ENCODE measurements at regions not wholly inside any gene's neighbourhood (a gene's known extent, or its start where the extent isn't known, plus 50 kb on each side); places are given as distances from the start of the nearest gene placed in this dataset.
"Not testable (repeated sequence)": the region's sequence is repeated elsewhere in the genome, so short reads cannot be mapped to it uniquely, and the experiment has no call there.

- H3K4me3 Mint-ChIP-seq, H3K9me3 Mint-ChIP-seq, H3K27ac Mint-ChIP-seq, H3K36me3 Mint-ChIP-seq, H3K4me1 Mint-ChIP-seq, H3K27me3 Mint-ChIP-seq, DNase-seq: not testable (repeated sequence)
Observed at GRCh38 chr10:109809954-109810353, 113.4 kb downstream of the XPNPEP1 start.

GRCh38 chr10:109801191-109801590 lies 122.1 kb downstream of the XPNPEP1 start:
- not testable (repeated sequence) for H3K4me3 Mint-ChIP-seq, H3K4me1 Mint-ChIP-seq, H3K9me3 Mint-ChIP-seq, H3K27ac Mint-ChIP-seq, DNase-seq, H3K36me3 Mint-ChIP-seq
- peaks cover 25% of the 10 kb centered on the region for H3K27me3 Mint-ChIP-seq

- H3K9me3 Mint-ChIP-seq = no peaks in the 10 kb centered on the region
- no peaks in the 10 kb centered on the region for H3K36me3 Mint-ChIP-seq
- H3K4me1 Mint-ChIP-seq = no peaks in the 10 kb centered on the region
- H3K4me3 Mint-ChIP-seq = no peak overlapping the region
- no peak overlapping the region for H3K27ac Mint-ChIP-seq
- DNase-seq = no peak
- H3K27me3 Mint-ChIP-seq = peaks cover 6% of the 10 kb centered on the region
Observed at GRCh38 chr10:109790647-109791046, 132.7 kb downstream of the XPNPEP1 start.

- H3K4me1 Mint-ChIP-seq = no peaks in the 10 kb centered on the region
- no peak overlapping the region for H3K4me3 Mint-ChIP-seq
- peaks cover 9% of the 10 kb centered on the region for H3K27me3 Mint-ChIP-seq
- H3K9me3 Mint-ChIP-seq = no peaks in the 10 kb centered on the region
- no peak overlapping the region for H3K27ac Mint-ChIP-seq
- H3K36me3 Mint-ChIP-seq = no peaks in the 10 kb centered on the region
- DNase-seq = no peak
Observed at GRCh38 chr10:109784236-109784635, 139.1 kb downstream of the XPNPEP1 start.

- Mint-ChIP-seq H3K4me1 (no peaks in the 10 kb centered on the region), H3K4me3 (no peak overlapping the region), H3K27me3 (peaks cover 3% of the 10 kb centered on the region), H3K9me3 (no peaks in the 10 kb centered on the region), H3K27ac (no peak overlapping the region), H3K36me3 (no peaks in the 10 kb centered on the region)
- no peak for DNase-seq
Observed at GRCh38 chr10:109783286-109783685, 140.0 kb downstream of the XPNPEP1 start.

GRCh38 chr10:109780997-109781396 lies 142.3 kb downstream of the XPNPEP1 start:
- no peak for DNase-seq
- peaks cover 3% of the 10 kb centered on the region for H3K27me3 Mint-ChIP-seq
- no peaks in the 10 kb centered on the region for H3K9me3 Mint-ChIP-seq
- no peaks in the 10 kb centered on the region for H3K4me1 Mint-ChIP-seq
- no peak overlapping the region for H3K4me3 Mint-ChIP-seq
- H3K36me3 Mint-ChIP-seq = no peaks in the 10 kb centered on the region
- H3K27ac Mint-ChIP-seq = no peak overlapping the region

GRCh38 chr10:109778993-109779392 lies 144.3 kb downstream of the XPNPEP1 start:
- Mint-ChIP-seq H3K27ac (no peak overlapping the region), H3K9me3 (no peaks in the 10 kb centered on the region), H3K27me3 (peaks cover 3% of the 10 kb centered on the region), H3K4me1 (no peaks in the 10 kb centered on the region), H3K36me3 (no peaks in the 10 kb centered on the region), H3K4me3 (no peak overlapping the region)
- no peak for DNase-seq

GRCh38 chr10:109774121-109774440 lies 149.2 kb downstream of the XPNPEP1 start:
- Mint-ChIP-seq H3K27ac (no peak overlapping the region), H3K4me1 (no peaks in the 10 kb centered on the region), H3K27me3 (no peaks in the 10 kb centered on the region), H3K36me3 (no peaks in the 10 kb centered on the region), H3K9me3 (no peaks in the 10 kb centered on the region), H3K4me3 (no peak overlapping the region)
- DNase-seq = no peak

GRCh38 chr10:109773288-109774120 lies 149.8 kb downstream of the XPNPEP1 start:
- H3K4me1 Mint-ChIP-seq = no peaks in the 10 kb centered on the region
- no peaks in the 10 kb centered on the region for H3K9me3 Mint-ChIP-seq
- H3K4me3 Mint-ChIP-seq = no peak overlapping the region
- no peaks in the 10 kb centered on the region for H3K27me3 Mint-ChIP-seq
- no peaks in the 10 kb centered on the region for H3K36me3 Mint-ChIP-seq
- no peak overlapping the region for H3K27ac Mint-ChIP-seq
- DNase-seq = no peak

- no peak overlapping the region for H3K4me3 Mint-ChIP-seq
- H3K36me3 Mint-ChIP-seq = no peaks in the 10 kb centered on the region
- no peaks in the 10 kb centered on the region for H3K27me3 Mint-ChIP-seq
- no peaks in the 10 kb centered on the region for H3K4me1 Mint-ChIP-seq
- DNase-seq = no peak
- no peak overlapping the region for H3K27ac Mint-ChIP-seq
- H3K9me3 Mint-ChIP-seq = no peaks in the 10 kb centered on the region
Observed at GRCh38 chr10:109770663-109771062, 152.6 kb downstream of the XPNPEP1 start.

GRCh38 chr10:109769966-109770365 lies 153.3 kb downstream of the XPNPEP1 start:
- no peak for DNase-seq
- Mint-ChIP-seq H3K9me3 (no peaks in the 10 kb centered on the region), H3K27ac (no peak overlapping the region), H3K4me1 (no peaks in the 10 kb centered on the region), H3K4me3 (no peak overlapping the region), H3K36me3 (no peaks in the 10 kb centered on the region), H3K27me3 (peaks cover under 1% of the 10 kb centered on the region)

- Mint-ChIP-seq H3K9me3 (no peaks in the 10 kb centered on the region), H3K4me1 (no peaks in the 10 kb centered on the region), H3K36me3 (no peaks in the 10 kb centered on the region), H3K4me3 (no peak overlapping the region), H3K27ac (no peak overlapping the region), H3K27me3 (peaks cover 4% of the 10 kb centered on the region)
- DNase-seq = no peak
Observed at GRCh38 chr10:109765838-109766237, 157.5 kb downstream of the XPNPEP1 start.

- Mint-ChIP-seq H3K4me3 (no peak overlapping the region), H3K4me1 (no peaks in the 10 kb centered on the region), H3K9me3 (no peaks in the 10 kb centered on the region), H3K36me3 (no peaks in the 10 kb centered on the region), H3K27me3 (peaks cover 4% of the 10 kb centered on the region), H3K27ac (no peak overlapping the region)
- DNase-seq = no peak
Observed at GRCh38 chr10:109762555-109762954, 160.8 kb downstream of the XPNPEP1 start.

GRCh38 chr10:109757670-109758069 lies 165.6 kb downstream of the XPNPEP1 start:
- H3K9me3 Mint-ChIP-seq, H3K27ac Mint-ChIP-seq, DNase-seq, H3K4me1 Mint-ChIP-seq, H3K4me3 Mint-ChIP-seq, H3K36me3 Mint-ChIP-seq, H3K27me3 Mint-ChIP-seq: not testable (repeated sequence)

- Mint-ChIP-seq H3K9me3 (peaks cover 3% of the 10 kb centered on the region), H3K27me3 (no peaks in the 10 kb centered on the region), H3K36me3 (no peaks in the 10 kb centered on the region), H3K4me3 (no peak overlapping the region), H3K4me1 (no peaks in the 10 kb centered on the region), H3K27ac (no peak overlapping the region)
- DNase-seq = no peak
Observed at GRCh38 chr10:109746861-109747260, 176.4 kb downstream of the XPNPEP1 start.

- Mint-ChIP-seq H3K4me3 (no peak overlapping the region), H3K4me1 (no peaks in the 10 kb centered on the region), H3K27me3 (peaks cover 3% of the 10 kb centered on the region), H3K36me3 (no peaks in the 10 kb centered on the region), H3K9me3 (no peaks in the 10 kb centered on the region), H3K27ac (no peak overlapping the region)
- DNase-seq = no peak
Observed at GRCh38 chr10:109744020-109744419, 179.3 kb downstream of the XPNPEP1 start.

All from activated naive CD8-positive, alpha-beta T cell treated with anti-CD3 and anti-CD28 coated beads for 36 hours (primary cell).